Heart left ventricle (tissue), 16 donors: ENCODE measurements at regions not wholly inside any gene's neighbourhood (a gene's known extent, or its start where the extent isn't known, plus 50 kb on each side); places are given as distances from the start of the nearest gene placed in this dataset.
"Not testable (repeated sequence)": the region's sequence is repeated elsewhere in the genome, so short reads cannot be mapped to it uniquely, and the experiment has no call there.

Source experiments
- ATAC-seq, 4 donors: fragments of 200-7000 bp; cut with Tn5 transposase; one replicate each; pipeline ENCODE4 v1.9.1; 2020 to 2022; ENCODE audit warnings: moderate library complexity in 4 of 4, mild to moderate bottlenecking in 3 of 4, moderate number of reproducible peaks in 1 of 4
- DNase-seq, 5 donors: peaks; one replicate each; pipeline ENCODE4 v3.0.0-alpha.2; 2020
- H3K27ac ChIP-seq, 12 donors: fragments of 200-600 bp; sonication (generic) in 4 of 12; one replicate each; pipeline versions ENCODE4 v1.5.0 to v1.8.0; 2016 to 2022; ENCODE audit warnings: mild to moderate bottlenecking in 2 of 12
- H3K27me3 ChIP-seq, 9 donors: fragments of 200-600 bp; sonication (generic) in 2 of 9; one replicate each; pipeline versions ENCODE4 v1.5.1 to v1.8.0; 2016 to 2022; ENCODE audit warnings: mild to moderate bottlenecking in 3 of 9
- H3K36me3 ChIP-seq, 9 donors: fragments of 200-600 bp; sonication (generic) in 2 of 9; one replicate each; pipeline versions ENCODE4 v1.5.0 to v1.8.0; 2018 to 2022; ENCODE audit warnings: mild to moderate bottlenecking in 2 of 9
- H3K4me1 ChIP-seq, 12 donors: fragments of 200-600 bp; sonication (generic) in 4 of 12; one replicate each; pipeline versions ENCODE4 v1.5.0 to v1.8.0; 2016 to 2022; ENCODE audit warnings: mild to moderate bottlenecking in 3 of 12
- H3K4me3 ChIP-seq, 12 donors: fragments of 200-600 bp; sonication (generic) in 4 of 12; one replicate each; pipeline versions ENCODE4 v1.5.0 to v1.8.0; 2017 to 2022; ENCODE audit warnings: mild to moderate bottlenecking in 9 of 12, moderate library complexity in 4 of 12
- H3K9me3 ChIP-seq, 12 donors: fragments of 200-600 bp; sonication (generic) in 4 of 12; one replicate each; pipeline versions ENCODE4 v1.5.0 to v1.8.0; 2016 to 2022; ENCODE audit warnings: mild to moderate bottlenecking in 1 of 12
- CTCF ChIP-seq, 12 donors: fragments of 200-600 bp; sonication (generic) in 4 of 12; IDR thresholded peaks; one replicate each; pipeline versions ENCODE4 v1.5.0 to v1.8.0; 2018 to 2022; ENCODE audit warnings: antibody characterized with exemption in 12 of 12, mild to moderate bottlenecking in 5 of 12
- POLR2A ChIP-seq, 2 donors: fragments of 450-650 bp; IDR thresholded peaks; one replicate each; pipeline ENCODE4 v1.6.1; 2017; ENCODE audit warnings: antibody characterized with exemption in 2 of 2, mild to moderate bottlenecking in 2 of 2, moderate library complexity in 2 of 2
- WGBS, 4 donors: extraction: QIAGEN DNeasy Blood & Tissue Kit in 2 of 4; methylation state at CpG; one replicate each; pipeline versions ENCODE4 v1.1.5 to v1.1.7; 2013 to 2018; 5-methylcytosine and 5-hydroxymethylcytosine counted together
- intact Hi-C, 10 donors: fragments of 100-400 bp; cut with DNase I; formaldehyde crosslinking; loops; one replicate each; pipeline versions ENCODE4 v1.11.1 to v1.14.2; 2022
- donor health status: ischemic (EF 13 %, LVEDD 7.1; RV severe dilation, severe dysfunction).
- donor health status: healthy with polysubstance abuse.
- donor health status: DM: no; HTN: yes; CAD: no.
- donor health status: DM: no; HTN: no; CAD: no.
- donor health status: ischemic (EF 25% LVEDD 6.9; RV normal size, moderate dysfunction).
- donor health status: ischemic (EF 25% LVEDD 5.7; RV mildly dilated, moderate dysfunction).
- donor health status: healthy.
- donor health status: DM: yes; HTN: yes; CAD: no.
- donor health status: ischemic (EF 35%, LVEDD 5.7; RV mildly dilated, moderate dysfunction).
- donor health status: nonischemic (EF 11% LVEDD 7.7; RV severe dilation, severe dysfunction).
- donor health status: DM: yes; HTN: yes; CAD: no.
- donor health status: PGD.
- donor health status: ischemic (EF 29% LVEDD 5.4; RV normal size, mild dysfunction).
- donor health status: nonischemic (EF 23%, LVEDD 6.1; RV moderate dilation, normal function).

GRCh38 chr2:144972676-144973075 lies 452.8 kb upstream of the ZEB2 start:
- H3K4me3 ChIP-seq, result no peak overlapping the region
- DNase-seq (no peak), ATAC-seq (no peak)
- no peak overlapping the region for H3K27ac ChIP-seq
- H3K36me3 ChIP-seq, result no peaks in the 10 kb centered on the region
- intact Hi-C loops, result no loop called here
- WGBS, 4 donors, result 70 to 83% (median 77%) methylated on average over 3 of the region's 3 CpGs
- no peak for TF ChIP-seq POLR2A (IDR thresholded peaks at IDR 0.05)
- no peak for TF ChIP-seq CTCF (IDR thresholded peaks at IDR 0.05)
- H3K4me1 ChIP-seq, result no peaks in the 10 kb centered on the region
- H3K27me3 ChIP-seq, result no peaks in the 10 kb centered on the region
- peaks cover 0 to 15% (median 0%) of the 10 kb centered on the region in 12 donors for H3K9me3 ChIP-seq

- WGBS, 4 donors, result 79 to 82% (median 81%) methylated on average over 6 of the region's 6 CpGs
- H3K27ac ChIP-seq, result no peak overlapping the region
- H3K9me3 ChIP-seq, result peaks cover 0 to 15% (median 0%) of the 10 kb centered on the region in 12 donors
- DNase-seq (no peak), ATAC-seq (no peak)
- no peaks in the 10 kb centered on the region for H3K36me3 ChIP-seq
- H3K27me3 ChIP-seq, result no peaks in the 10 kb centered on the region
- no peak for TF ChIP-seq POLR2A (IDR thresholded peaks at IDR 0.05)
- no peak for TF ChIP-seq CTCF (IDR thresholded peaks at IDR 0.05)
- H3K4me1 ChIP-seq, result no peaks in the 10 kb centered on the region
- intact Hi-C loops, result no loop called here
- H3K4me3 ChIP-seq, result no peak overlapping the region
Measured at GRCh38 chr2:144971786-144972335, 451.9 kb upstream of the ZEB2 start.

GRCh38 chr2:144970410-144970809 lies 450.5 kb upstream of the ZEB2 start:
- H3K27ac ChIP-seq, ATAC-seq, intact Hi-C loops, H3K4me3 ChIP-seq, DNase-seq, H3K4me1 ChIP-seq, H3K36me3 ChIP-seq, H3K27me3 ChIP-seq: not testable (repeated sequence)
- peaks cover 0 to 17% (median 5%) of the 10 kb centered on the region in 12 donors for H3K9me3 ChIP-seq
- WGBS, 4 donors, result 71 to 89% (median 87%) methylated on average over 1 of the region's 1 CpG

- H3K27ac ChIP-seq, DNase-seq, ATAC-seq, intact Hi-C loops, H3K4me1 ChIP-seq, H3K4me3 ChIP-seq, H3K36me3 ChIP-seq, H3K27me3 ChIP-seq: not testable (repeated sequence)
- peaks cover 0 to 26% (median 8%) of the 10 kb centered on the region in 12 donors for H3K9me3 ChIP-seq
- 87 to 90% (median 88%) methylated on average over 1 of the region's 1 CpG for WGBS, 4 donors
Measured at GRCh38 chr2:144969564-144969963, 449.6 kb upstream of the ZEB2 start.

- WGBS, 4 donors, result 89 to 95% (median 91%) methylated on average over 2 of the region's 2 CpGs
- Histone ChIP-seq H3K27me3 (no peaks in the 10 kb centered on the region), H3K36me3 (no peaks in the 10 kb centered on the region), H3K4me1 (no peaks in the 10 kb centered on the region), H3K27ac (no peak overlapping the region), H3K4me3 (no peak overlapping the region), H3K9me3 (peaks cover 0 to 32% (median 9%) of the 10 kb centered on the region in 12 donors)
- DNase-seq (no peak), ATAC-seq (no peak)
- TF ChIP-seq POLR2A (IDR thresholded peaks at IDR 0.05), result no peak
- TF ChIP-seq CTCF (IDR thresholded peaks at IDR 0.05), result no peak
- intact Hi-C loops, result no loop called here
Measured at GRCh38 chr2:144967961-144968360, 448.0 kb upstream of the ZEB2 start.
